Endodermal cell (in vitro differentiated cells): ENCODE measurements at regions not wholly inside any gene's neighbourhood (a gene's known extent, or its start where the extent isn't known, plus 50 kb on each side); places are given as distances from the start of the nearest gene placed in this dataset.

Source experiments
- DNase-seq: peaks from one replicate; pipeline ENCODE4 v3.0.0-alpha.2; 2017
- H3K27ac ChIP-seq: 2 replicates; pipeline ENCODE4 v1.5.1; 2013; ENCODE audit warnings: mild to moderate bottlenecking, low read depth, low read length, moderate library complexity
- H3K27me3 ChIP-seq: 2 replicates; pipeline ENCODE4 v1.6.1; 2013; ENCODE audit warnings: mild to moderate bottlenecking, low read length, moderate library complexity; ENCODE audit not compliant: insufficient read depth, control insufficient read depth, poor library complexity, severe bottlenecking
- H3K36me3 ChIP-seq: 2 replicates; pipeline ENCODE4 v1.7.0; 2013; ENCODE audit warnings: mild to moderate bottlenecking, low read length, moderate library complexity; ENCODE audit not compliant: control insufficient read depth, insufficient read depth
- H3K4me1 ChIP-seq: one replicate; pipeline ENCODE4 v1.7.0; 2013; ENCODE audit warnings: low read length; ENCODE audit not compliant: control insufficient read depth, insufficient read depth
- H3K4me3 ChIP-seq: 2 replicates; pipeline ENCODE4 v1.5.1; 2013; ENCODE audit warnings: mild to moderate bottlenecking, low read length, moderate library complexity
- H3K9ac ChIP-seq: 2 replicates; pipeline ENCODE4 v1.6.1; 2013; ENCODE audit warnings: mild to moderate bottlenecking, low read length, moderate library complexity; ENCODE audit not compliant: poor library complexity, severe bottlenecking; ENCODE audit errors: extremely low read depth
- H3K9me3 ChIP-seq: 2 replicates; pipeline ENCODE4 v1.6.1; 2013; ENCODE audit warnings: mild to moderate bottlenecking, low read length, moderate library complexity; ENCODE audit not compliant: control insufficient read depth
- H3K27ac Mint-ChIP-seq: 2 replicates; pipeline ENCODE4 v1.8.0; 2020; ENCODE audit warnings: mixed read lengths
- H3K27me3 Mint-ChIP-seq: 2 replicates; pipeline ENCODE4 v1.8.0; 2021; ENCODE audit warnings: mild to moderate bottlenecking, mixed read lengths; ENCODE audit not compliant: insufficient read depth
- H3K36me3 Mint-ChIP-seq: 2 replicates; pipeline ENCODE4 v1.8.0; 2020; ENCODE audit warnings: low read depth, mixed read lengths
- H3K4me1 Mint-ChIP-seq: 2 replicates; pipeline ENCODE4 v1.8.0; 2020; ENCODE audit warnings: mixed read lengths
- H3K4me3 Mint-ChIP-seq: 2 replicates; pipeline ENCODE4 v1.8.0; 2020; ENCODE audit warnings: mild to moderate bottlenecking, moderate library complexity, mixed read lengths
- H3K9me3 Mint-ChIP-seq: 2 replicates; pipeline ENCODE4 v1.8.0; 2020; ENCODE audit warnings: mild to moderate bottlenecking, mixed read lengths
- WGBS, 2 experiments: methylation state at CpG; one replicate each; pipeline versions ENCODE4 v1.1.5 to v1.1.7; 2013; ENCODE audit warnings: missing lambda C conversion rate in 2 of 2, mixed read lengths in 1 of 2; ENCODE audit not compliant: insufficient coverage in 1 of 2, insufficient read length in 1 of 2; 5-methylcytosine and 5-hydroxymethylcytosine counted together
- TF ChIP-seq, protein P1 (sequence below): fragments of 200-600 bp; sonication (generic); conservative IDR thresholded peaks from 2 replicates; pipeline ENCODE4 v1.5.0; 2021; ENCODE audit warnings: antibody characterized with exemption, mild to moderate bottlenecking

- WGBS, 2 experiments = 95 to 96% methylated on average over 4 of the region's 4 CpGs
- Mint-ChIP-seq H3K27me3 (no peaks in the 10 kb centered on the region), H3K4me3 (no peak overlapping the region), H3K9me3 (peaks cover 8% of the 10 kb centered on the region), H3K27ac (no peak overlapping the region), H3K4me1 (peaks cover 24% of the 10 kb centered on the region), H3K36me3 (peaks cover 3% of the 10 kb centered on the region)
- no peak overlapping the region for H3K9ac ChIP-seq
- H3K9me3 ChIP-seq = peaks cover 5% of the 10 kb centered on the region
- TF ChIP-seq, protein P1, sequence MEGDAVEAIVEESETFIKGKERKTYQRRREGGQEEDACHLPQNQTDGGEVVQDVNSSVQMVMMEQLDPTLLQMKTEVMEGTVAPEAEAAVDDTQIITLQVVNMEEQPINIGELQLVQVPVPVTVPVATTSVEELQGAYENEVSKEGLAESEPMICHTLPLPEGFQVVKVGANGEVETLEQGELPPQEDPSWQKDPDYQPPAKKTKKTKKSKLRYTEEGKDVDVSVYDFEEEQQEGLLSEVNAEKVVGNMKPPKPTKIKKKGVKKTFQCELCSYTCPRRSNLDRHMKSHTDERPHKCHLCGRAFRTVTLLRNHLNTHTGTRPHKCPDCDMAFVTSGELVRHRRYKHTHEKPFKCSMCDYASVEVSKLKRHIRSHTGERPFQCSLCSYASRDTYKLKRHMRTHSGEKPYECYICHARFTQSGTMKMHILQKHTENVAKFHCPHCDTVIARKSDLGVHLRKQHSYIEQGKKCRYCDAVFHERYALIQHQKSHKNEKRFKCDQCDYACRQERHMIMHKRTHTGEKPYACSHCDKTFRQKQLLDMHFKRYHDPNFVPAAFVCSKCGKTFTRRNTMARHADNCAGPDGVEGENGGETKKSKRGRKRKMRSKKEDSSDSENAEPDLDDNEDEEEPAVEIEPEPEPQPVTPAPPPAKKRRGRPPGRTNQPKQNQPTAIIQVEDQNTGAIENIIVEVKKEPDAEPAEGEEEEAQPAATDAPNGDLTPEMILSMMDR = no peak
- H3K4me3 ChIP-seq = no peak overlapping the region
- H3K4me1 ChIP-seq = peaks cover 6% of the 10 kb centered on the region
- no peak for DNase-seq
- no peaks in the 10 kb centered on the region for H3K36me3 ChIP-seq
- H3K27ac ChIP-seq = no peak overlapping the region
- no peaks in the 10 kb centered on the region for H3K27me3 ChIP-seq
These were observed 134.6 kb upstream of the KCNK1 start for GRCh38 chr1:233479110-233479890.

- Mint-ChIP-seq H3K27me3 (no peaks in the 10 kb centered on the region), H3K4me3 (no peak overlapping the region), H3K9me3 (peaks cover 12% of the 10 kb centered on the region), H3K27ac (no peak overlapping the region), H3K4me1 (peaks cover 18% of the 10 kb centered on the region), H3K36me3 (peaks cover 3% of the 10 kb centered on the region)
- Histone ChIP-seq H3K27ac (no peak overlapping the region), H3K9ac (no peak overlapping the region), H3K9me3 (peaks cover 5% of the 10 kb centered on the region), H3K36me3 (no peaks in the 10 kb centered on the region), H3K4me1 (no peaks in the 10 kb centered on the region), H3K4me3 (no peak overlapping the region), H3K27me3 (no peaks in the 10 kb centered on the region)
- 94 to 98% methylated on average over 6 to 7 of the region's 7 CpGs for WGBS, 2 experiments
- no peak for DNase-seq
- TF ChIP-seq, protein P1 = no peak
These were observed 133.7 kb upstream of the KCNK1 start for GRCh38 chr1:233480198-233480597.

DNA sequence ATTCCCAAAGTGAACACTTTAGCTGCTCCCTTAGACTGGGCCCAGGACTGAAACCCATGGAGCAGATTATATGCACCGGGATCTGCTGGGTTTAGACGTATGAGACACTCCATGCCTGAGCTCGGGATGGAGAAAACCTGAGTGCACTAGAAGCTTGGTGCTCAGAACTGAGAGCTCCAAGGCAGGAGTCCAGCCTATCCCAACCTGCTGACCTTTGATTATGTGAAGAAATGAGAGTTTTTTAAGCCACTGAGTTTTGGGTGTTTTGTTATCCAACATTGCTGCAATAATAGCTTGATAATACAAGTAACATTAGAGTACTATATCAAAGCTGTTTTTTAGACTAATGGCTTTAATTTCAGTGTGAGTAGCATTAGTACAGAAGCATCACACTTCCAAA is 131.5 kb upstream of the KCNK1 start:
- TF ChIP-seq, protein P1 = no peak
- Mint-ChIP-seq H3K9me3 (peaks cover 4% of the 10 kb centered on the region), H3K27me3 (no peaks in the 10 kb centered on the region), H3K27ac (no peak overlapping the region), H3K36me3 (no peaks in the 10 kb centered on the region), H3K4me3 (no peak overlapping the region), H3K4me1 (peaks cover 8% of the 10 kb centered on the region)
- H3K4me1 ChIP-seq = no peaks in the 10 kb centered on the region
- no peak for DNase-seq
- WGBS, 2 experiments = 93 to 95% methylated on average over 3 of the region's 3 CpGs
- no peaks in the 10 kb centered on the region for H3K27me3 ChIP-seq
- H3K27ac ChIP-seq = no peak overlapping the region
- H3K9me3 ChIP-seq = no peaks in the 10 kb centered on the region
- no peak overlapping the region for H3K4me3 ChIP-seq
- H3K9ac ChIP-seq = no peak overlapping the region
- no peaks in the 10 kb centered on the region for H3K36me3 ChIP-seq
